Vagina (tissue), 2 donors: ENCODE measurements at regions not wholly inside any gene's neighbourhood (a gene's known extent, or its start where the extent isn't known, plus 50 kb on each side); places are given as distances from the start of the nearest gene placed in this dataset.

ENCODE experiments used
- CTCF ChIP-seq, 3 experiments: fragments of 450-650 bp in 2 of 3; fragments of 200-600 bp in 1 of 3; sonication (generic) in 1 of 3; IDR thresholded peaks; one replicate each; pipeline ENCODE4 v1.5.1; 2017 to 2019; ENCODE audit warnings: antibody characterized with exemption in 3 of 3, mild to moderate bottlenecking in 2 of 3, moderate library complexity in 2 of 3
- POLR2A ChIP-seq, 2 donors: fragments of 450-650 bp; IDR thresholded peaks; one replicate each; pipeline ENCODE4 v1.6.1; 2017; ENCODE audit warnings: antibody characterized with exemption in 2 of 2, mild to moderate bottlenecking in 2 of 2, moderate library complexity in 2 of 2
- POLR2AphosphoS5 ChIP-seq, 2 donors: sonication (generic); formaldehyde crosslinking; IDR thresholded peaks; one replicate each; pipeline ENCODE4 v1.9.0; 2017; ENCODE audit warnings: antibody characterized with exemption in 2 of 2, mild to moderate bottlenecking in 2 of 2, low read depth in 1 of 2; ENCODE audit not compliant: insufficient read depth in 1 of 2

- TF ChIP-seq CTCF (IDR thresholded peaks at IDR 0.05) (no peak), POLR2AphosphoS5 (IDR thresholded peaks at IDR 0.05; ENCODE audit: insufficient read depth in 1 of 2, low read depth in 1 of 2) (no peak), POLR2A (IDR thresholded peaks at IDR 0.05) (no peak)
These were observed 226.7 kb upstream of the CDH13 start for GRCh38 chr16:82400046-82400445.
